SJCRH30 (cell line): ENCODE measurements at regions not wholly inside any gene's neighbourhood (a gene's known extent, or its start where the extent isn't known, plus 50 kb on each side); places are given as distances from the start of the nearest gene placed in this dataset.

Source experiments
- DNase-seq, 2 experiments: peaks; one replicate each; pipeline ENCODE4 v3.0.0-alpha.2; 2015 to 2020
- H3K27ac ChIP-seq: fragments of 250-450 bp; sonication (Bioruptor Pico); 2 replicates; pipeline ENCODE4 v1.5.1; 2020; ENCODE audit warnings: mild to moderate bottlenecking, moderate library complexity
- H3K27me3 ChIP-seq: fragments of 250-450 bp; sonication (Bioruptor Pico); 2 replicates; pipeline ENCODE4 v1.5.1; 2020; ENCODE audit warnings: mild to moderate bottlenecking, moderate library complexity
- H3K36me3 ChIP-seq: fragments of 250-450 bp; sonication (Bioruptor Pico); 2 replicates; pipeline ENCODE4 v1.5.1; 2020; ENCODE audit warnings: mild to moderate bottlenecking, moderate library complexity
- H3K4me1 ChIP-seq: fragments of 250-450 bp; sonication (Bioruptor Pico); 2 replicates; pipeline ENCODE4 v1.5.1; 2020; ENCODE audit warnings: mild to moderate bottlenecking, moderate library complexity
- H3K4me3 ChIP-seq: fragments of 250-450 bp; sonication (Bioruptor Pico); 2 replicates; pipeline ENCODE4 v1.5.1; 2020; ENCODE audit warnings: mild to moderate bottlenecking, moderate library complexity
- H3K9me3 ChIP-seq: fragments of 250-450 bp; sonication (Bioruptor Pico); replicated peaks from 2 replicates; pipeline ENCODE4 v1.5.1; 2020; ENCODE audit warnings: mild to moderate bottlenecking, moderate library complexity

GRCh38 chr7:47221826-47222225 is 360.1 kb downstream of the TNS3 start:
- H3K4me3 ChIP-seq: no peak overlapping the region
- DNase-seq: no peak

GRCh38 chr7:47218378-47219176 is 363.3 kb downstream of the TNS3 start:
- Histone ChIP-seq H3K4me3 (no peak overlapping the region), H3K4me1 (no peaks in the 10 kb centered on the region), H3K27me3 (peaks cover 6% of the 10 kb centered on the region; the same call in 1 of the 2 replicates), H3K9me3 (no peaks in the 10 kb centered on the region), H3K36me3 (no peaks in the 10 kb centered on the region), H3K27ac (no peak overlapping the region)
- DNase-seq: no peak

More at GRCh38 chr7:47221826-47222225, 360.1 kb downstream of the TNS3 start:
- Histone ChIP-seq H3K4me1 (no peaks in the 10 kb centered on the region), H3K27ac (no peak overlapping the region), H3K36me3 (no peaks in the 10 kb centered on the region), H3K9me3 (no peaks in the 10 kb centered on the region), H3K27me3 (0 out of 2 replicates have a peak, but pooled peaks cover 2% of the 10 kb centered on the region)

- no peaks in the 10 kb centered on the region for H3K4me1 ChIP-seq
- H3K27me3 ChIP-seq: peaks cover 6% of the 10 kb centered on the region; the same call in 1 of the 2 replicates
- no peak overlapping the region for H3K27ac ChIP-seq
- no peak for DNase-seq
- no peak overlapping the region for H3K4me3 ChIP-seq
- H3K36me3 ChIP-seq: no peaks in the 10 kb centered on the region
- H3K9me3 ChIP-seq: no peaks in the 10 kb centered on the region
Measured at GRCh38 chr7:47217570-47218360, 364.1 kb downstream of the TNS3 start.

GRCh38 chr7:47217086-47217485 is 364.8 kb downstream of the TNS3 start:
- peaks cover 6% of the 10 kb centered on the region; the same call in 1 of the 2 replicates for H3K27me3 ChIP-seq
- no peaks in the 10 kb centered on the region for H3K36me3 ChIP-seq
- H3K4me3 ChIP-seq: no peak overlapping the region
- H3K27ac ChIP-seq: no peak overlapping the region
- no peaks in the 10 kb centered on the region for H3K4me1 ChIP-seq
- H3K9me3 ChIP-seq: no peaks in the 10 kb centered on the region
- no peak for DNase-seq

GRCh38 chr7:47216439-47216838 is 365.5 kb downstream of the TNS3 start:
- Histone ChIP-seq H3K36me3 (no peaks in the 10 kb centered on the region), H3K27me3 (peaks cover 6% of the 10 kb centered on the region; the same call in 1 of the 2 replicates), H3K27ac (no peak overlapping the region), H3K4me1 (no peaks in the 10 kb centered on the region), H3K9me3 (no peaks in the 10 kb centered on the region), H3K4me3 (no peak overlapping the region)
- no peak for DNase-seq

GRCh38 chr7:47215640-47216039 is 366.3 kb downstream of the TNS3 start:
- H3K36me3 ChIP-seq: no peaks in the 10 kb centered on the region
- H3K4me1 ChIP-seq: no peaks in the 10 kb centered on the region
- DNase-seq: no peak
- no peak overlapping the region for H3K4me3 ChIP-seq
- no peak overlapping the region for H3K27ac ChIP-seq
- no peaks in the 10 kb centered on the region for H3K9me3 ChIP-seq
- H3K27me3 ChIP-seq: peaks cover 6% of the 10 kb centered on the region; the same call in 1 of the 2 replicates

DNA sequence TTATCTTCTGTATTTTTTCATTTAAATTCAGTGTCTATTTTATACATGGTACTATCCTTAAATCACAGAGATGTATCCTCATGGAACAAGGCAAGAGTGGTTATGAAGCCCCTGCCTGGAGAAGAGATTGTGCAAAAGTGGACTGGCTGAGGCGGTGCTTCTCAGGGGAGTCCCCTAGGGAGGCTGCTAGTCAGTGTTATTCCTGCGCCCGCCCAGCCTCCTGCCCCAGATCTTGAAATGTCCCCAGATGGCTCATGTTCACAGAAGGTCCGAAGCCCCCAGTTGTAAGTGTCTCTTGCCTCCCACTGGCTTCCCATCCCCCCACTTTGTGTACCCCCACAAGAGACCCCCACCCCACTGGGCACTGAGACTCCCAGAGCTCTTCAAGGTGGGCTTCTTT is 366.9 kb downstream of the TNS3 start:
- Histone ChIP-seq H3K36me3 (no peaks in the 10 kb centered on the region), H3K27me3 (peaks cover 6% of the 10 kb centered on the region; the same call in 1 of the 2 replicates), H3K4me3 (no peak overlapping the region), H3K27ac (no peak overlapping the region), H3K4me1 (no peaks in the 10 kb centered on the region), H3K9me3 (no peaks in the 10 kb centered on the region)
- no peak for DNase-seq

- Histone ChIP-seq H3K27me3 (peaks cover 4% of the 10 kb centered on the region; the same call in 1 of the 2 replicates), H3K27ac (no peak overlapping the region), H3K4me1 (no peaks in the 10 kb centered on the region), H3K36me3 (no peaks in the 10 kb centered on the region), H3K4me3 (no peak overlapping the region), H3K9me3 (no peaks in the 10 kb centered on the region)
- no peak for DNase-seq
Measured at GRCh38 chr7:47213276-47213675, 368.6 kb downstream of the TNS3 start.

DNA sequence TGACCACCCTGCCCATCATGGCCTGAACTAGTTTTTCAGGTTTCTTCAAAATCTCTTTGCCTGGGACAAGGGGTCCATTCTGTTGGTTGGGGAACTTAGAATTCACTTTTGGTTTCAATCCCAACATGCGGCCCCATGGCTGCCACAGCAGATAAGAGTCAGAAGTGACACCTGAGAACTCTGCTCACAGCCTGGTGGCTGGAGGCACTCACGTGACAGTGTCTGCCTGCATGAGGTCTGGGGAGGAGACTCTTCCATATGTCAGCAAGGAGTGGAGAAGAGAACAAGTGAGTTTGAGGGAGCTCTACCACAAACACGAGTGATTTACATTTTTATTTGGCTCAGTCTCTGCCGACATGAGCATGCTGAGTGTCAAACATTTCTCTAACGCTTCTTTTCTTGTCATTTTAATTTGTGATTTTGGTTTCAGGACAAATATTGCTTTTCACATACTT is 370.4 kb downstream of the TNS3 start:
- H3K27me3 ChIP-seq: peaks cover 4% of the 10 kb centered on the region; the same call in 1 of the 2 replicates
- DNase-seq: no peak
- no peak overlapping the region for H3K4me3 ChIP-seq
- no peaks in the 10 kb centered on the region for H3K9me3 ChIP-seq
- no peaks in the 10 kb centered on the region for H3K36me3 ChIP-seq
- H3K27ac ChIP-seq: no peak overlapping the region
- no peaks in the 10 kb centered on the region for H3K4me1 ChIP-seq

DNA sequence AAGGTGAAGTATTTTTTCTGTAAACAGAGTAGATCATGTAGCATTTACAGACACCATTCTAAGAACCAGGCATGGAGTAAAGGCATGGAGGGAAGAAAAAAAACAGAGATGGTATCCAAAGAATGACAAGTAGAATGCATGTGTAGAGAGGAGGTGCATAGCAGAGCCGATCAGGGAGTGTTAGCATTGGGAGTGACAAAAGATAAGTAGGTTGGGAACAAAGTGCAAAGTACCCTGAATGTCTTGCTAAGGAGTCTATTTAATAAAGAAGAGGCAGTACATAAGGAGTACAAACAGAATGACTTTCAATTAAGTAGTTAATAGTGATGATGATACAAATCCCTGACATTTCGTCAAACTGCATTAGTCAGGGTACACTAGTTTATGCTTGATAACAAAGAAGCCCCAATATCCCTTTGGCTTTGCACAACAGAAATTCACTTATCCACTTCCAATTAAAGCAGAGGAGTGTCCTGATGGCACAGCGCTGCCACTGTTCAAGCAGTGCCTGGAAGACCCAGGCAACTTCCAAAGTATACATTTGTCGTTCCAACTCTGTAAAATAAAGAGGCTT is 371.5 kb downstream of the TNS3 start:
- Histone ChIP-seq H3K4me3 (no peak overlapping the region), H3K9me3 (no peaks in the 10 kb centered on the region), H3K36me3 (no peaks in the 10 kb centered on the region), H3K4me1 (no peaks in the 10 kb centered on the region), H3K27me3 (no peaks in the 10 kb centered on the region; the same call in 1 of the 2 replicates), H3K27ac (no peak overlapping the region)
- no peak for DNase-seq

DNA sequence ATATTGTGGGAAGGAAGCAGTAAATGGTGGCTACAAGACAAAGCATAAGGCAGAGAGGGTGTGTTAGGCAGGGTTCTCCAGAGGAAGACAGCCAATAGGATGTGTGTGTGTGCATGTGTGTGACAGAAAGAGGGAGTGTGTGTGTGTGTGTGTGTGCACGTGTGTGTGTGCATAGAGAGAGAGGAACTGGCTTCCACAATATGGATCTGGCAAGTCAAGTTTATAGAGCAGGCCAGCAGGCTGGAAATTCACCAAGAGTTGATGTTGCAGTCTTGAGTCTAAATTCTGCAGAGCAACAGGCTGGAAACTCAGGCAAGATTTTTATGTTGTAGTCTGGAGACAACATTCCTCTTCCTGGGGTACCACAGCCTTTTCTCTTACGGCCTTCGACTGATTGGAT is 374.0 kb downstream of the TNS3 start:
- H3K4me3 ChIP-seq: no peak overlapping the region
- no peak for DNase-seq
- H3K36me3 ChIP-seq: no peaks in the 10 kb centered on the region
- no peaks in the 10 kb centered on the region for H3K9me3 ChIP-seq
- H3K4me1 ChIP-seq: no peaks in the 10 kb centered on the region
- no peak overlapping the region for H3K27ac ChIP-seq
- H3K27me3 ChIP-seq: no peaks in the 10 kb centered on the region

GRCh38 chr7:47204709-47205108 is 377.2 kb downstream of the TNS3 start:
- no peak for DNase-seq
- no peaks in the 10 kb centered on the region for H3K27me3 ChIP-seq
- H3K27ac ChIP-seq: no peak overlapping the region

DNA sequence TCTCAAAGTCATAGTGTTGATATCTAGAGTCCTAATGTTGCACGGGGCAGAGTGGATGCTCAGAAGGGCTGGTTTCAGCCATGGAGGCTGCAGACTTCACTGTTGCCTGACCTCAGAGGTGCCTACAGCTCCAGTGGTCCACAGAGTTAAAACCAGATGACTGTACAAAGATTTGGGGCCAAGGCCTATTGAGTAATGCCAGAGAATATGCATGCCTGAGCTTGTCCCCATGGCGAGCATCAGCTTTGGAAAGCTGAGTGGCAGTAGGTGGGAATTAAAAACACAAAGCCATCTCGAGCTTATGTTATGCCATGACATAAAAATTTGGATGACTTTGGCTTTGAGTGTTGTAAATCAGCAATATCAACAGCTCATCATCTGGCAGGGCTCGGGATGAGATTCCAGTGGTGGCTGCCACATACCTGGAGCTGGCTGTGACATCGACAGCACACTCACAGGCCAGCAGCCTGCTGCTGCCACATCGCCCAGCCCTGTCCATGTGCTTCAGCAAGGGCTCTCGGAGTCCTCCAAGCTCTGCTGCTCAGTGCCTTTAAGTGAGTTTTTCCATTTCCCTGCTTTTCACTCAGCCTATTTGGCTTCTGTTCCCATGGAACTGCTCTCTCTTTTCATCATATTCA is 379.6 kb downstream of the TNS3 start:
- Histone ChIP-seq H3K4me3 (no peak overlapping the region), H3K36me3 (no peaks in the 10 kb centered on the region), H3K4me1 (no peaks in the 10 kb centered on the region), H3K27me3 (no peaks in the 10 kb centered on the region), H3K27ac (no peak overlapping the region), H3K9me3 (no peaks in the 10 kb centered on the region)
- no peak for DNase-seq

More at GRCh38 chr7:47204709-47205108, 377.2 kb downstream of the TNS3 start:
- Histone ChIP-seq H3K4me3 (no peak overlapping the region), H3K4me1 (no peaks in the 10 kb centered on the region), H3K9me3 (no peaks in the 10 kb centered on the region), H3K36me3 (no peaks in the 10 kb centered on the region)

GRCh38 chr7:47198159-47198558 is 383.8 kb downstream of the TNS3 start:
- Histone ChIP-seq H3K36me3 (no peaks in the 10 kb centered on the region), H3K4me1 (no peaks in the 10 kb centered on the region), H3K9me3 (no peaks in the 10 kb centered on the region; the same call in 1 of the 2 replicates), H3K4me3 (no peak overlapping the region), H3K27me3 (no peaks in the 10 kb centered on the region), H3K27ac (no peak overlapping the region)
- no peak for DNase-seq
